IMR-90 (cell line): ENCODE measurements at regions not wholly inside any gene's neighbourhood (a gene's known extent, or its start where the extent isn't known, plus 50 kb on each side); places are given as distances from the start of the nearest gene placed in this dataset.

Source experiments
- ATAC-seq: fragments of 200-7000 bp; cut with Tn5 transposase; 2 replicates; pipeline ENCODE4 v1.9.1; 2020; ENCODE audit warnings: low read depth, mild to moderate bottlenecking, moderate library complexity
- BruUV-seq: library from RNA; stranded (reverse); fragments of 400-500 nt; replicated peaks from 2 replicates; lab custom pipeline; 2021; lab: Mats Ljungman, UMichigan
- CTCF ChIA-PET: fragments of 300-600 bp; formaldehyde crosslinking; extraction: SDS; loops from one replicate; lab custom pipeline; 2021; ENCODE audit warnings: antibody characterized with exemption; lab: Yijun Ruan, JAX
- POLR2A ChIA-PET: fragments of 300-600 bp; sonication (Branson Sonifier 250); formaldehyde crosslinking; loops from one replicate; lab custom pipeline; 2022; ENCODE audit warnings: antibody characterized with exemption; ENCODE audit not compliant: unreplicated experiment; lab: Charles Lee
- DNase-seq: peaks from one replicate; pipeline ENCODE4 v3.0.0; 2013
- H2AFZ ChIP-seq: replicated peaks from 2 replicates; pipeline ENCODE3; 2013; ENCODE audit warnings: low read length, mild to moderate bottlenecking; ENCODE audit not compliant: poor library complexity
- H2AK5ac ChIP-seq: 2 replicates; pipeline ENCODE4 v1.6.1; 2013; ENCODE audit warnings: low read depth, low read length, inconsistent platforms
- H2AK9ac ChIP-seq: replicated peaks from 2 replicates; pipeline ENCODE3; 2013; ENCODE audit warnings: mild to moderate bottlenecking, low read depth, low read length, moderate library complexity; ENCODE audit not compliant: poor library complexity
- H2BK120ac ChIP-seq: 2 replicates; pipeline ENCODE4 v1.6.1; 2013; ENCODE audit warnings: low read depth, low read length, inconsistent platforms
- H2BK15ac ChIP-seq: 3 replicates; pipeline ENCODE4 v1.6.1; 2013; ENCODE audit warnings: low read depth, low read length, inconsistent platforms
- H2BK20ac ChIP-seq: 2 replicates; pipeline ENCODE4 v1.6.1; 2013; ENCODE audit warnings: low read depth, mild to moderate bottlenecking, inconsistent platforms, low read length, moderate library complexity
- H2BK5ac ChIP-seq: 2 replicates; pipeline ENCODE4 v1.6.1; 2013; ENCODE audit warnings: mild to moderate bottlenecking, low read depth, low read length, inconsistent platforms; ENCODE audit not compliant: poor library complexity, severe bottlenecking
- H3K14ac ChIP-seq: replicated peaks from 2 replicates; pipeline ENCODE4 v1.6.1; 2013; ENCODE audit warnings: low read depth, low read length, inconsistent platforms
- H3K18ac ChIP-seq: 2 replicates; pipeline ENCODE4 v1.6.1; 2013; ENCODE audit warnings: low read depth, low read length, control low read depth
- H3K23ac ChIP-seq: 2 replicates; pipeline ENCODE4 v1.6.1; 2013; ENCODE audit warnings: low read depth, low read length, inconsistent platforms
- H3K27ac ChIP-seq: 2 replicates; pipeline ENCODE4 v1.5.1; 2013; ENCODE audit warnings: mild to moderate bottlenecking, control low read depth, low read length; ENCODE audit not compliant: insufficient read depth
- H3K27me3 ChIP-seq: 2 replicates; pipeline ENCODE4 v1.6.1; 2013; ENCODE audit warnings: low read length; ENCODE audit not compliant: control insufficient read depth, insufficient read depth
- H3K36me3 ChIP-seq: 2 replicates; pipeline ENCODE4 v1.6.1; 2013; ENCODE audit warnings: low read length, mixed read lengths; ENCODE audit not compliant: control insufficient read depth, insufficient read depth
- H3K4ac ChIP-seq: 2 replicates; pipeline ENCODE4 v1.6.1; 2013; ENCODE audit warnings: low read depth, low read length, inconsistent platforms
- H3K4me1 ChIP-seq: 2 replicates; pipeline ENCODE4 v1.6.1; 2013; ENCODE audit warnings: low read length, mixed read lengths; ENCODE audit not compliant: control insufficient read depth, insufficient read depth
- H3K4me2 ChIP-seq: 2 replicates; pipeline ENCODE4 v1.6.1; 2013; ENCODE audit warnings: low read depth, mild to moderate bottlenecking, control low read depth, low read length, moderate library complexity
- H3K4me3 ChIP-seq: 2 replicates; pipeline ENCODE4 v1.5.1; 2013; ENCODE audit warnings: low read depth, mild to moderate bottlenecking, control low read depth, low read length, moderate library complexity; ENCODE audit not compliant: insufficient read depth
- H3K56ac ChIP-seq: 2 replicates; pipeline ENCODE4 v1.6.1; 2013; ENCODE audit warnings: low read length, inconsistent platforms; ENCODE audit not compliant: insufficient read depth; ENCODE audit errors: extremely low read depth
- H3K79me1 ChIP-seq, 2 experiments: 2 replicates each; pipeline ENCODE4 v1.6.1; 2013; ENCODE audit warnings: low read length in 2 of 2, inconsistent platforms in 1 of 2, low read depth in 1 of 2
- H3K9ac ChIP-seq: 2 replicates; pipeline ENCODE4 v1.6.1; 2013; ENCODE audit warnings: low read depth, low read length, control low read depth
- H3K9me1 ChIP-seq: 2 replicates; pipeline ENCODE4 v1.6.1; 2013; ENCODE audit warnings: low read length, inconsistent platforms; ENCODE audit not compliant: insufficient read depth
- H3K9me3 ChIP-seq: 2 replicates; pipeline ENCODE4 v1.6.1; 2013; ENCODE audit warnings: low read length; ENCODE audit not compliant: control insufficient read depth, insufficient read depth
- H4K20me1 ChIP-seq: 2 replicates; pipeline ENCODE4 v1.6.1; 2013; ENCODE audit warnings: low read length, inconsistent platforms; ENCODE audit not compliant: insufficient read depth
- H4K5ac ChIP-seq: 2 replicates; pipeline ENCODE4 v1.6.1; 2013; ENCODE audit warnings: mild to moderate bottlenecking, low read depth, low read length, control low read depth
- H4K8ac ChIP-seq, 2 experiments: 2 replicates each; pipeline ENCODE4 v1.6.1; 2013; ENCODE audit warnings: low read depth in 2 of 2, low read length in 2 of 2, control low read depth in 1 of 2, inconsistent platforms in 1 of 2
- H4K91ac ChIP-seq: 2 replicates; pipeline ENCODE4 v1.6.1; 2013; ENCODE audit warnings: low read depth, low read length, inconsistent platforms; ENCODE audit not compliant: insufficient read depth
- BHLHE40 ChIP-seq: fragments of 150-350 bp; IDR thresholded peaks from 2 replicates; pipeline ENCODE4 v1.6.1; 2016; ENCODE audit warnings: mild to moderate bottlenecking, low read depth, low read length
- CEBPB ChIP-seq: IDR thresholded peaks from 2 replicates; pipeline ENCODE4 v1.6.1; 2012; ENCODE audit warnings: low read depth, low read length, improper control_type of control experiment
- CHD1 ChIP-seq: IDR thresholded peaks from 2 replicates; pipeline ENCODE4 v1.6.1; 2012; ENCODE audit warnings: low read depth, low read length, improper control_type of control experiment
- CTCF ChIP-seq: conservative IDR thresholded peaks from 2 replicates; pipeline ENCODE4 v1.5.1; 2012; ENCODE audit warnings: mild to moderate bottlenecking, low read depth, low read length, improper control_type of control experiment
- ELK1 ChIP-seq: fragments of 150-350 bp; IDR thresholded peaks from 2 replicates; pipeline ENCODE4 v1.6.1; 2016; ENCODE audit warnings: low read depth, mild to moderate bottlenecking, low read length, moderate library complexity, borderline replicate concordance
- FOS ChIP-seq: fragments of 150-350 bp; IDR thresholded peaks from 2 replicates; pipeline ENCODE4 v1.6.1; 2016; ENCODE audit warnings: low read depth, low read length
- MAFK ChIP-seq: IDR thresholded peaks from 2 replicates; pipeline ENCODE4 v1.6.1; 2012; ENCODE audit warnings: low read depth, low read length, improper control_type of control experiment
- RCOR1 ChIP-seq: IDR thresholded peaks from 2 replicates; pipeline ENCODE4 v1.6.1; 2012; ENCODE audit warnings: mild to moderate bottlenecking, low read length, improper control_type of control experiment; ENCODE audit not compliant: insufficient replicate concordance
- WGBS, 2 experiments: methylation state at CpG; one replicate each; pipeline versions ENCODE4 v1.1.5 to v1.1.7; 2013; ENCODE audit warnings: missing lambda C conversion rate in 2 of 2; ENCODE audit not compliant: insufficient read length in 1 of 2; ENCODE audit errors: extremely low coverage in 2 of 2; 5-methylcytosine and 5-hydroxymethylcytosine counted together
- dilution Hi-C: fragments of 300-500 bp; cut with HindIII; formaldehyde crosslinking; loops from one replicate; pipeline ENCODE4 v1.14.3; 2018; ENCODE audit warnings: low sequenced_read_pairs; ENCODE audit not compliant: unreplicated experiment
- in situ Hi-C: fragments of 300-500 bp; cut with MboI; formaldehyde crosslinking; loops from 3 replicates; pipeline ENCODE4 v1.14.3; 2019; ENCODE audit warnings: low sequenced_read_pairs, inconsistent platforms, mixed read lengths
- intact Hi-C: fragments of 100-400 bp; cut with micrococcal nuclease; formaldehyde crosslinking; loops from 2 replicates; pipeline ENCODE4 v1.10.0; 2022

- Histone ChIP-seq H2BK20ac (no peak overlapping the region), H4K5ac (no peak overlapping the region), H3K4ac (no peak overlapping the region), H3K56ac (no peak overlapping the region), H2AK5ac (no peak overlapping the region), H3K23ac (no peak overlapping the region), H3K9ac (no peak overlapping the region), H3K4me1 (no peaks in the 10 kb centered on the region), H3K79me1 (no peaks in the 10 kb centered on the region), H2AFZ (no peak overlapping the region), H3K9me3 (no peaks in the 10 kb centered on the region), H3K4me2 (no peak overlapping the region), H3K9me1 (no peaks in the 10 kb centered on the region), H3K27me3 (peaks cover 4% of the 10 kb centered on the region; the same call in 1 of the 2 replicates), H2AK9ac (no peak overlapping the region), H4K20me1 (no peaks in the 10 kb centered on the region), H4K8ac (no peak overlapping the region), H2BK120ac (no peak overlapping the region), H3K36me3 (no peaks in the 10 kb centered on the region), H3K4me3 (no peak overlapping the region), H4K91ac (no peak overlapping the region), H3K27ac (no peak overlapping the region), H2BK15ac (no peak overlapping the region), H2BK5ac (no peak overlapping the region), H3K14ac (no peak overlapping the region), H3K18ac (no peak overlapping the region)
- POLR2A ChIA-PET: no interaction called here
- BruUV-seq: no TSS peak
- no CpG with 5 or more reads among the region's 2 CpGs for WGBS, 2 experiments
- CTCF ChIA-PET: no interaction called here
- TF ChIP-seq MAFK (no peak), CEBPB (no peak), CHD1 (no peak), ELK1 (no peak), CTCF (no peak), RCOR1 (no peak), BHLHE40 (no peak), FOS (no peak)
- dilution Hi-C loops (no loop called here), in situ Hi-C loops (no loop called here), intact Hi-C loops (no loop called here)
- ATAC-seq: no peak
- no peak for DNase-seq
Observed at GRCh38 chr3:153631664-153632063, 469.6 kb downstream of the RAP2B start.
